HG02642 (cell line): ENCODE measurements at regions not wholly inside any gene's neighbourhood (a gene's known extent, or its start where the extent isn't known, plus 50 kb on each side); places are given as distances from the start of the nearest gene placed in this dataset.
"Not testable (repeated sequence)": the region's sequence is repeated elsewhere in the genome, so short reads cannot be mapped to it uniquely, and the experiment has no call there.

Source experiments
- ATAC-seq: cut with Tn5 transposase; IDR thresholded peaks from one replicate; pipeline ENCODE4 v1.9.1; 2021; ENCODE audit warnings: mild to moderate bottlenecking; ENCODE audit not compliant: unreplicated experiment, poor library complexity

DNA sequence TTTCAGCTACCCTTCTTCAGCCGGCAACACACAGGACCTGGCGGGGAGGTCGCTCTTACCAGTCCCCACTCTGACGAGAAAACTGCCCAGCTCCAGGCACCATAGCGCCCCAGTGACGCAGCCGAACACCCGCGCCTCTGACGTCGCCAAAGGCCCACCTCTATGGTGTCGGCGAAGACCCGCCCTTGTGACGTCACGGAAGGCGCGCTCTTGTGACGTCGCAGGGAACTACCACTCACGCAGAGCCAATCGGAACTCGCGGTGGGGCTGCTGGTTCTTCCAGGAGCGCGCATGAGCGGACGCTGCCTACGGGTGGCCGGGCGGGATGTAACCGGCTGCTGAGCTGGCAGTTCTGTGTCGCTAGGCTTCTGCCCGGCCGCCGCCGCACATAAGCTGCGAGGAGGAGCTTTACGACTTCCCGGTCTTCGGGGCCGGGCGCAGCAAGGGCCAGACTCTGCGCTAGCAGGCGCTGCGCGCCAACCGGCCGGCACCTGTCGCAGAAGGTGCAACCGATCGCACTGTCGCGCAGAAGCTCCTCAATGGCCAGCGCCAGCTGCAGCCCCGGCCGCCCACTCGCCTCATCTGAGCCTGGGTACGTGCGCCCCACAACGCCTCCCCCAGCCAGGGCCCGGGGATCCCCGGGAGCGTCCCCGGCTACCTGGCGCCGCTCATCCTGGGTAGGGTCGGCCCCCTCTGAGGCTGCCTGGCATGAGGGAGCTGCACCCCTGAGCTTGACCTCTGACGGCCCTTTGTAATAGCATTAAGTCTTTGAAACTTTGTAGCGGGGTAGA, 121.3 kb upstream of the FBXO28 start:
- peak; percentile 99 for ATAC-seq

GRCh38 chr1:223991297-223991857, 122.5 kb upstream of the FBXO28 start:
- not testable (repeated sequence) for ATAC-seq

- not testable (repeated sequence) for ATAC-seq
These were observed 116.2 kb upstream of the TP53BP2 start for GRCh38 chr1:223961985-223962384.

GRCh38 chr1:223952801-223953200, 107.1 kb upstream of the TP53BP2 start:
- ATAC-seq = not testable (repeated sequence)

DNA sequence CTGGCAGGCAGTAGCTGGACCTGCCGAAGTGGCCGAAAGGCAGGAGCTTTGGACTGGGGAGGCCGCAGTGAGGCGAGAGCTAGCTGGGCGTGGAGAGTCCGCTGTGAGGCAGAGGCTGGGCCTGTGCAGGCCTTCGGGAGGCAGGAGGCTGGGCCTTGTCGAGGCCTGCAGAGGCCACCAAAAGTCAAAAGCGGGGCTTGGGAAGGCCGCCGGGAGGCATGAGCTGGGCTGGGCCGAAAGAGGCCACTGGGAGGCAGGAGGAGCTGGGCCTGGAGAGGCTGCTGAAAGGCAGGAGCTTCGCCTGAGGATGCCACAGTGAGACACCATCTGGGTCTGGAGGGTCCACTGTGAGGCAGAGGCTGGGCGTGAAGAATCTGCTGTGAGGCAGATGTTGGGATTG, 105.8 kb upstream of the TP53BP2 start:
- ATAC-seq = not testable (repeated sequence)

DNA sequence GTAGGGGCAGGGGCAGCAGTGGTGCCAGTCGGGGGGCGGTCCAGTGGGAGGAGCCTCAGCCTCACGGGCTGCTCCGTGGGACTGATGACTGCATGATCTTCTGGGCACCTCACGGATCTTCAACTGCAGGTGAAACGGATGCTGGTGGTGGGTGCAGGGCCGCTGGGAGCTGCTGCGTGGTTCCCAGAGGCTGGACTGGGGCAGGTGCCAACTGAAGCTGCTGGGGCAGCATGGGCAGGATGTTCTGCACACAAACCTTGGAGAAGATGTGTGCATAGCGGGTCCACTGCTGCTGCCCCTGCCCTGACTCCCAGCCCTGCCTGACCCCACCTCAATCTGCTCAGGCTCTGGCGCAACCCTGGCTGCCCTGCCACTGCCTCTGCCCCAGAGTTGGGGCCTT, 104.2 kb upstream of the TP53BP2 start:
- not testable (repeated sequence) for ATAC-seq

- not testable (repeated sequence) for ATAC-seq
These were observed 102.3 kb upstream of the TP53BP2 start for GRCh38 chr1:223948041-223948440.

DNA sequence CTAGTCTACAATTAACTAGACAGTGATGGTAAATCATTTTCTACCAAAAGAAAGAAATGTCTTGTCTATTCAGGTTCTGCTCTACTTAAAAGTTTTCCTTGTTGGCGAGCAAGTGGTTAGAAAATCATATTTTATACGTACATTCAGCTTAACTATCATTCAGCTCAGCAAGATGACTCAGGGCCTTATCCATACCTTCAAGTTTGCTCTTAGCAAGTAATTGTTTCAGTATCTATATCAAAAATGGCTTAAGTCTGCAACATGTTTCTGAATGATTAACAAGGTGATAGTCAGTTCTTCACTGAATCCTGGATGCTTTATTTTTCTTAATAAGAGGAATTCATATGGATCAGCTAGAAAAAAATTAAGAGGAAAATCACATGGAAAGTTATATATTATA, 90.8 kb upstream of the TP53BP2 start:
- ATAC-seq = not testable (repeated sequence)

- ATAC-seq = not testable (repeated sequence)
These were observed 85.7 kb upstream of the TP53BP2 start for GRCh38 chr1:223931476-223931875.

GRCh38 chr1:223920805-223921204, 75.1 kb upstream of the TP53BP2 start:
- not testable (repeated sequence) for ATAC-seq

DNA sequence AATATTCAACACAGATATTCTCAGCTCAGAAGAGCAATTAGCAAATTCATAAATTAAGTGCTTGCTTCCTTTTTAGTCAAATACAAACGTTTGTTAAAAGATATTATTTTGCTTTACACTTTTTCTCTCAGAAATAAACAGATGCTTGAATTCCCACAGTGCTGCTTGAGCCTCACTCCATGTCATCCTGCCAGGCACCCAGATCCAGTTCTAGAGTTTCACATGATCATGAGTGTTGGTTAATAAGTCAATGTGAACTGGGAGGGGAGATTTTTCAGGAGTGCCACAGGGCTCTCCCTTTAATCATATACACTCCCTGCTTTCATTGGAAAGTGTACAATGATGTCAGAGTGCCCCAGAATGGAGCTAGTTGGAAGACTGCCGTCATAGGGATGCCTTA, 69.7 kb upstream of the TP53BP2 start:
- not testable (repeated sequence) for ATAC-seq

DNA sequence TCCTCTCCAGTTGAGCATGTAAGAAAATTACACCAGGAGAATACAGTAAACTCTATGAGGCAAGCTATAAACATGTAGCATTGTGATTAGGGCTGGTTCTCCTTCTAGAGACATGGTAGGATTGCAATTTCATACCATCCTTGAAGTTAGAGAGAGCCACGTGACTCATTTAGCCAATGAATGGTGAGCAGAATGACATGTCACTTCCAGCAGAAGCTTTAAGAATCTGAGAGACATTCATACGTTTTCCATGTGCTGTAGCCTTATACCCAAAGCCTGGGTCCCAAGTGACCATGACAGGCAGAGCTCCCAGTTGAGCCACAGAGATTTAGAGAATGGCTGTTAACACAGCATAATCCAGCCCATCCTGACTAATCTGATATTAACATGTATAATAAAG, 68.0 kb upstream of the TP53BP2 start:
- ATAC-seq = not testable (repeated sequence)

GRCh38 chr1:223907943-223908587, 62.3 kb upstream of the TP53BP2 start:
- ATAC-seq = not testable (repeated sequence)

DNA sequence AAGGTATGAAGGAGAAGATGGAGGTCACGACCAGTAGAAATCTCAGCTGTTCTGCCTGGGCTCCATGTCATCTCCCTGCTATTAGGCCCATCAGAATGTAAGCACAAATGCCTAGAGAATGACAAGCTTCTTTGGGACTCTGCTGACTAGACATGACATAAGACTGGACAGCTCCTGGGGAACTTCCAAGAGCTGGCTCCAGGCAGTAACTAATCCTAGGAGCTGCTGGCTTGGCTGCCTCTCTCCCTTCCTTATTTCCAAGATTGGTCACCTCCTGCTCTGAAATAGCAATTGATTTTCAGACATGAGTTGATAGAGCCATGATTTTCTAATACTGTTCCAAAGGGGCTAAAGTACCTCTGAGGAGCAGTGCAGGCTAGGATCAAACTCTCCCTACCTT, 57.5 kb upstream of the TP53BP2 start:
- not testable (repeated sequence) for ATAC-seq

- ATAC-seq = not testable (repeated sequence)
These were observed 54.0 kb upstream of the TP53BP2 start for GRCh38 chr1:223899775-223900174.

GRCh38 chr1:223897097-223897496, 51.4 kb upstream of the TP53BP2 start:
- ATAC-seq = not testable (repeated sequence)

GRCh38 chr1:223895950-223896349, 50.2 kb upstream of the TP53BP2 start:
- ATAC-seq = not testable (repeated sequence)
